ENCODE measurements at regions not wholly inside any gene's neighbourhood (a gene's known extent, or its start where the extent isn't known, plus 50 kb on each side); places are given as distances from the start of the nearest gene placed in this dataset.
A peak's percentile ranks its signal among the peaks of the same experiment; 100 is the strongest.
"Not testable (repeated sequence)": the region's sequence is repeated elsewhere in the genome, so short reads cannot be mapped to it uniquely, and the experiment has no call there.

DNA sequence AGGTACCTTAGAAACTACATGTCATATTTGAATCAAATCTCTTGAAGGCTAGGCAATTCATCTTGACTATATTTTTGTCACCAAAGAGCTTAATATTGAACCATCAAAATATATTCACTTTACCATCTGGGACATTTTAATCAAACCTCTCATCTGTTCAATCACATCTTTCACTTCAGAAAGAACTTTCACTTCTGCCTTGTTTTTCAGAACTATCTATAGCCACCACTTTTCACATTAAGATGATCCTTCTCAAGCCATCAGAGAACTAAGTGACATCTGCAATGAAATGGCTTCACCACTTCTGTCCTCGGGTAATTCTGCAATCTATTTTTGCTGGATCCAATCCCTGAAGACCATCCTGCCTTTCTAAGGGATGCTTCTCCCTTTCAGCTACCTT, 57.8 kb downstream of the OR2B2 start:
- no peak for DNase-seq

DNA sequence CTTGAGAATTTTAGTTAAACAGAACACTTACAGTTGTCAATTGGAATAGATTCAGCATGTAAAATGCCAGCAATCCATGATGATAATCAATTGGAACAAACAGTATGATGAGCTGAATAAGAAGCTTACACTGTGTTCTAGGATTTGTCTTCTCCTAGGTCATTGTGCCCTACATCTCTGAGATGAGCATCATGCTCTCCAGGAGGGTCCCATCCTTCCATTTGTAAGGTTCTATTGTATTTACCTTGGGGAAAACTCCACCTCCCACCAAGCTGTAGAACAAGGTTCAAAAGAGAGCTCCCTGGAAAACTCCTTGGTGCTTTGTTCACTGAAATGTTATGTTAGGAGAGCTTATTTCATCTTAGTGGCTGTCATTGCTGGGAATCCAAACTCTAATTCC, 60.8 kb downstream of the OR2B2 start:
- DNase-seq, result no peak

DNA sequence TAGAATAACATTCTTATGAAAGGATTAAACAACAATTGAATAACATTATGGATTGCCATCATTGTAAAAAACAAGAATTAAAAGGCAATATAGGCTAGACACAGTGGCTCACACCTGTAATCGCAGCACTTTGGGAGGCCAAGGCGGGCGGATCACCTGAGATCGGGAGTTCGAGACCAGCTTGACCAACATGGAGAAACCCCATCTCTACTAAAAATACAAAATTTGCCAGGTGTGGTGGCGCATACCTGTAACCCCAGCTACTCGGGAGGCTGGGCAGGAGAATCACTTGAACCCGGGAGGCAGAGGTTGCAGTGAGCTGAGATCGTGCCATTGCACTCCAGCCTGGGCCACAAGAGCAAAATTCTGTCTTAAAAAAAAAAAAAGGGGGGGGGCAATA, 63.2 kb downstream of the OR2B2 start:
- DNase-seq, result not testable (repeated sequence)

DNA sequence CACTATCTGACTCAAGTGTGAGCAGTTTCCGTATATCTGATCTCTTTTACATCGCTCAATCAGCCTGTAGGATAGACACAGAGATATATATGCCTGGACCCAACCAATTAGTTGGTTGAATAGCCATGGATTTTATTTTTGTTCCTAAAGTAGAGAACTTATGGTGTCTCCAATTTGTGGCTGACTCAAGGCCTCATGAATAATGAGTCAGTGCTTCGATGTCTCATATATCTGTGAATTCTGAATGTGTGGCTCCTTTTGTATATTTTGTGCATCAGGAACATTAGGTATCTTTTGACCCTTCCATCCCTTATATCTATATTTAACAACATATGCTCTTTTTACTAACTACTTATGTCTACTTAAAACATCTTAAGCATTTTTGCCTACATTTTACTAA, 64.5 kb downstream of the OR2B2 start:
- no peak for DNase-seq

DNA sequence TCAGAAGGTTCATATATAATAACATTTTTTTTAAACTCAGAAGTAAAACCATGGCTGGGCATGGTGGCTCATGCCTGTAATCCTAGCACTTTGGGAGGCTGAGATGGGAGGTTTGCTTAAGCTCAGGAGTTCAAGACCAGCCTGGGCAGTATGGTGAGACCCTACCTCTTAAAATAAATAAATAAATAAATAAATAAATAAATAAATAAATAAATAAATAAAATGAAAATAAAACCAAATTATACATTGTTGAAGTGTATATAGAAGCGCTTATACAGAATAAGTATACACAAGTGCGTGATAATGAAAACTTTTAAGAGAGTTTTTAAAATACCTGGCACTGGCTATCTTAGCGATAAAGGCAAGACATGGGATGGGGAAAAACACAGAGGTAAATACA, 71.6 kb downstream of the OR2B2 start:
- no peak for DNase-seq

DNA sequence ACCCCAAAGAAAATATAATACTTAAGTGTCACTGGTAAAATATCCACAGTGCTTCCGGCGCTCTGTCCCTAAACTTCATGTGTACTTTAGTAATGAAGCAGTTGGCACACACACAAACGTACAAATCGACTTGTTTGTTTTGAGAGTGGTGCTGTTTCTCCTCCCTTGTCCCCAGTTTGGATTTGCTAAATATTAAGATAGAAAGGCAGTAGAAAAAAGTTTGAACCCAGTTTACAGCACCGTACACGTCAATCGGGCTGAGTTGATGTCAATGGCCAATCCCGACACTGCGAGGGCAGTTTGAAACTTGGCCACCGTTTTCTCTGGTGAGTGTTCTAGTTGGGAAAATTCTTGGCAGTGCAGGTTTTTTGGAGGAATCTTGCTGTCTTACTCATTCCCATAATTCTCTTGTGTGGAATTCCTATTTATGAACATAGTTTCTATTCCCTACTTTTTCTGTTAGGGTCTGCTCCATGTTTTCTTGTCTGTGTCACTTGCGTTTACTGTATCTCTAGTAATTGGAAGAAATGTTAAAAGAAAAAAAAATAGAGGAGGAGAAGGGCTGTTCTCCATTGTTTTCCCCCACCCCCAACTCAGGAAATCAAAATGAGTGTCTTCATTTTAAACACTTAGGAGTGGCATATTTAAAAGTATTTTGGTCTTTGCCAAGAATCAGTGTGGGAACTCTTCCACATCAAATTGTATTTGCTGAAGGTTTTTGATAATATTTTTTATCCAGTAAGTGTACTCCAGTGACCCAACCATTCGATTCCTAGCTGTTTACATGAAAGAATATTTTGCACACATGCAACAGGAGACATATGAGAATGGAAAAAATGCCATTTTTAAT, 72.3 kb downstream of the OR2B2 start:
- peak; percentile 72 for DNase-seq

DNA sequence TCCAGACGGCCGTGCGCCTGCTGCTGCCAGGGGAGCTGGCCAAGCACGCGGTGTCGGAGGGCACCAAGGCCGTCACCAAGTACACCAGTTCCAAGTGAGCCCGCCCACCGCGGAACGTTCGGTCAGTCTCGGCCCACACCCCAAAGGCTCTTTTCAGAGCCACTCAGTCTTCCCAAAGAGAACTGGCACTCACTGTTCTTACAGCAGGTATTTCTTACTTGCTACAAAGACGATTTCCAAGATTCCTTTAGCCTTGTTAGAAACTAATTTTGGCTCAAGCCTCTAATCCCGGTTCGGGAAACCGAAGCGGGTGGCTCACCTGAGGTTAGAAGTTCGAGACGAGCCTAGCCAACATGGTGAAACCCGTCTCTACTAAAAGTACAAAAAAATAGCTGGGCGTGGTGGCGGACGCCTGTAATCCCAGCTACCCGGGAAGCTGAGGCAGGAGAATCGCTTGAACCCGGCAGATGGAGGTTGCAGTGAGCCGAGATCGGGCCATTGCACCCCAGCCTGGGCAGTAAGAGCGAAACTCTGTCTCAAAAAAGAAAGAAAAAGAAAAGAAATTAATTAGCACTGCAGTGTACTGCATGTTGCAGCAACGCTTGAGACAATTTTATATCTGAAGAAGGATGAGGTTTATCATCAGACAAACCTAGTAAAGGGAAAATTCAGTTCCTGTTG, 73.1 kb downstream of the OR2B2 start:
- DNase-seq, result peak; percentile 78

DNA sequence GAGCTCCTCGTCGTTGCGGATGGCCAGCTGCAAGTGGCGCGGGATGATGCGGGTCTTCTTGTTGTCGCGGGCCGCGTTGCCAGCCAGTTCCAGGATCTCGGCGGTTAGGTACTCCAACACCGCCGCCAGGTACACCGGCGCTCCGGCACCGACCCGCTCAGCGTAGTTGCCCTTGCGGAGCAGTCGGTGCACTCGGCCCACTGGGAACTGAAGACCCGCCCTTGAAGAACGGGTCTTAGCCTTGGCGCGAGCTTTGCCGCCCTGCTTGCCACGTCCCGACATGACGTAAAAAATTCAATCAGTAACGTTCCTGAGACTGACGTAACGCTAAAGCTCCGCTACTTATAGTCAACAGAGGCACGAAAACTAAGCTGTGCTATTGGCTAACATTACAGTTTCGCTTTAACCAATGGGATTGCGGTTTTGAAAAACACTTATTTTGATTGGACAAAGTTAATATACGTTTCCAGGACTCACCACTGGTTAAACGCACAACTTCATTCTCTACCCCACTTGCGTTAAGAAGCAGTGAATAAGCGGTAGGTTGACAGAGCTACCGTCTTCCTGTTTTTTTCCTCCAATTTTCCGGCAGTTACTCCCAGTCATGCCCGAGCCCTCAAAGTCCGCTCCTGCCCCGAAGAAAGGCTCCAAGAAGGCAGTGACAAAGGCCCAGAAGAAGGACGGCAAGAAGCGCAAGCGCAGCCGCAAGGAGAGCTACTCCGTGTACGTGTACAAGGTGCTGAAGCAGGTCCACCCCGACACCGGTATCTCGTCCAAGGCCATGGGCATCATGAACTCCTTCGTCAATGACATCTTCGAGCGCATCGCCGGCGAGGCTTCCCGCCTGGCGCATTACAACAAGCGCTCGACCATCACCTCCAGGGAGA, 73.9 kb downstream of the OR2B2 start:
- DNase-seq, result peak; percentile 100

DNA sequence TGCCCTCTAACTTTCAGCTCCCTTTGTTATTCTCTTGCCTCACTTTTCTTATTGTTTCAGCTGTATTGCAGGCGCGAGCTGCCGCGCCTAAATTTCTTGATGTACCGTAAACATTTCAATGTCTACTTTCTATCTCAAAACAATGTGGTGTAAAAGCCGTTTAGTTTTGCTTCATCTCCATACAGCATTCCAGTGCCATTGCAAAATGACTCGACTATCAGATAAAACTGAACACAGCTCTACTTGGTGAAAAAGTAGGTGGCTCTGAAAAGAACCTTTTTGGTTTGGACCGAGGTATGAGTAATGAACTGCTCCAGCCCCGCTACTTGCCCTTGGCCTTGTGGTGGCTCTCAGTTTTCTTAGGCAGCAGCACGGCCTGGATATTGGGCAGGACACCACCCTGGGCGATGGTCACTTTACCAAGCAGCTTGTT, 74.6 kb downstream of the OR2B2 start:
- no peak for DNase-seq

DNA sequence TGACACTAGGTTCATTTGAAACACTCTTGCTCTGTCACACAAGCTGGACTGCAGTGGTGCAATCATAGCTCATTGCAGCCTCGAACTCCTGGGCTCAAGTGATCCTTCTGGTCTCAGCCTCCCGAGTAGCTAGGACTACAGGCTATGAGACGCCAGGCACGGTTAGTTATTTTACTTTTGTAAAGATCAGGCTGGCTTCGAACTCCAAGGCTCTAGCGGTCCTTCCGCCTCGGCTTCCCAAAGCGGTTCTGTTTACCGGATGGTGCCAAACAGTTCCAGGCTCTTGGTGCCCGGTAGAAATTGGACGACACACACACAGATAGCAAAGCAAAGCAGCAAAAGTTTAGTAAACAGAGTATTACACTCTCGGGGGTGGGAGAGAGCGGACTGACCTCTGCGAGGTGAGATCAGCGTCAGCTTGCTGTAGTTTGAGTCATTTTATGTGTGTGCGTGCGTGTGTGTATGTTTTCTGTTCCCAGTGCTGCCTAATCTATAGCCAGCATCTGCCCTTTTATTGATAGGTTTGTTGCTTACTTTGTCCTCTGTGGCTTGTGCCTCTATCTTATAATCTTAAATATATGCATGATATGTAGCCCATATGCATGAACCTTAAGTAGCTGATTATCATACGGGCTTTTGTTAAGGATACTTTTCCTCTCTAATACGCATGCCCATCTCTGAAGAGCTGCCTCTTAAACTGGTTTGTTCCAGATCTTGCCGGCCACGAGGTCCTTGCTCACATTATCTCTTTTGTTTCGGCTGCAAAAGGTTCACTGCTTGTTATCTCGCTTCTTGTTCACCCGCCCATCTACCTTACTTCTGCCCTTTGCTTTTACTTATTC, 75.2 kb downstream of the OR2B2 start:
- peak; percentile 94 for DNase-seq

DNA sequence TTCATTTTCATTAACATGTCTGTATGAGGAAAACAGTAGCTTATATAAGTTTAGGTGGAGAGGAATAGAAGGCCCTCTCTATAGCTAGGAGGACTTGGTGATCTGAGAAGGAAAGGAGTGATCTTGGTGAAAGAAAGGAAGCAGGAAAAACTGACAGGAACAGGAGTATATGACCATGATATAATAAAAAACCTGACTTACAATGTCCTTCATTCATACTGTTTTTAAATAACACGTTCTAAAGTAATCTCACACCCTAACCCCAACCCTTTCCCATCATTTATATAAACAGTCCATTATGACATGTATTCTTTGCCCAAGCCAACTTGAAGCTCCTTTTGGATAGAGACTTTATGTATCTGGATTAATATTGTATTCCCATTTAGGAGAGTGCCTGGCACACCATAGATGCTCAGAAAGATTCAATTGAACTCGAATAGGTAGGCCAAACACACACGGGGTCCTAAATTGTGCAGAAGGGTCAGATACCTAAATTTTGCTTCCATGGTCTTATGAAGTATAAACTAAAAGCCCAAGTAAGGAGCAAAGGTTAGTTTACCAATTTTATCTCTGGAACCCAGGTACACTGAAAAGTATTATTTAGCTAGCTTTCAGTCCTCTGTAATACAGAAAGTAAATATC, 75.9 kb downstream of the OR2B2 start:
- peak; percentile 70 for DNase-seq

DNA sequence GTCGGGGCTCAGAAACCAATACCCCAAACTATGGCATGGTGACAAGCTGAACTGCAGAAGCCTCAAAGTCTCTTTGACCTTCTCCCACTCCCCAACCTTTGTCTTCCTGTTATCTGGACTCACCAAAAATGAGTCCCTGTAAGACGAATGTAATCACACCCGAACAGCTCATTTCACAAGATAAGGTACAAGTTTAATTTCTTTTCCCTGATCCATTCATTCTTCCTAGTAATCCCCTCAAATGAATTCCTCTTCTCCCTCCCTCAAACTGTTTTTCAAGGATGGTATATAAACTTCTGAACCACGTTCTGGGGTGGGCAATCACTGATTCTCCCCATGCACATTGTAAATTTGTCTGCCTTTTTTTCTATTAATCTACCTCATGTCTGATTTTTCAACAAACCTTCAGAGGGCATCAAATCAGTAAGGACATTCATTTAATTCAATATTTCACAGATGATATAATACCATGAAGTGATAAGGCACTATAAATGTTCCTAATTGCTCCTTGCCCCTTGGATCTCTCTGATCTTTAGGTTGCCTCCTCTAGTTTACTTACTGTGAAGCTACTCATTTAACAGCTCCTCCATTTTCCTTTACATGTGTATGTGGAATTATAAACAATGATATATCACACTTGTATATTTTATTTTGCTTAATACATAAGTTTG, 77.2 kb downstream of the OR2B2 start:
- DNase-seq, result no peak

DNA sequence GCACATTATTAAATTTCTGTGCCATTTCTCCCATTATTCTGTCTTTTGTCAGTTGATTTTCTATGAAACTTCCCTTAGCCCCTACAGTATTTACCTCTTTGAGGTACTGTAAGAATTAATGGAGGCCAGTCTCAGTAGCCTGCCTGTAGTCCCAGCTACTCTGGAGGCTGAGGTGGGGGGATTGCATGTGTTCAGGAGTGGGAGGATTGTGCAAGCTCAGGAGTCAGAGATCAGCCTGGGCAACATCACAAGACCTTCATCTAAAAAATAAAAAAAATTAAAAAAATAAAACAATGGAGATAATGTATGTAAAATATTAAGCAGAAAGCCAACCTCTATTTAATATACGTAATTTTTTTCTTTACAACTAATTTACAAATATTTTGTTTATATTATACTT, 77.8 kb downstream of the OR2B2 start:
- DNase-seq, result peak; percentile 42

DNA sequence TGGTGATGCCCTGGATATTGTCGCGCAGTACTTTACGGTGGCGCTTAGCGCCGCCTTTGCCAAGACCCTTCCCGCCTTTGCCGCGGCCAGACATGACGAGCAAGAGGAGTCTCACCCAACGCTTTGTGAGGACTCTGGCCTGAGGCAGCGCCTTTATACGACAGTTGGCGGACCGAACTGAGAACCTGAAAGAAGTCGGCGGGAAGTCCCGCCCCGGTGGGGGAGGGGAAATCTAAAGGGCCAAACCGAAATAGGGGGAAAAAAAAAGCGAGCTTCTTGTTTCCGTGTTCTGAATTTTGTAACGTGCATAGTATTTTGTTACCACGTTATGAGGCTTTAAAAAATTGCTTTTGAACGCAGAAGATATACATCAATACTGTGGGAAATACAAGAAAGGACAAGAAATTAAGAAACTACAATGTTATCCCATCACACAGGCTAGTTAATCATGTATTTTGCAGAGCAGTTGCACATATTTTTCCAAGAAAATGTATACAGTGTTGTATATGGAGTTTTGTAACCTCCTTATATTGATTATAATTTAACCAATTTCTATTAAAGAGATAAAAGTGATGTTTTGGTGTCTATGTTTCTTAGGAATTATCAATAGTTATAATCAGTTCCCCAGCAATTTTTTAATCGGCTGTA, 80.6 kb downstream of the OR2B2 start:
- DNase-seq, result peak; percentile 86

DNA sequence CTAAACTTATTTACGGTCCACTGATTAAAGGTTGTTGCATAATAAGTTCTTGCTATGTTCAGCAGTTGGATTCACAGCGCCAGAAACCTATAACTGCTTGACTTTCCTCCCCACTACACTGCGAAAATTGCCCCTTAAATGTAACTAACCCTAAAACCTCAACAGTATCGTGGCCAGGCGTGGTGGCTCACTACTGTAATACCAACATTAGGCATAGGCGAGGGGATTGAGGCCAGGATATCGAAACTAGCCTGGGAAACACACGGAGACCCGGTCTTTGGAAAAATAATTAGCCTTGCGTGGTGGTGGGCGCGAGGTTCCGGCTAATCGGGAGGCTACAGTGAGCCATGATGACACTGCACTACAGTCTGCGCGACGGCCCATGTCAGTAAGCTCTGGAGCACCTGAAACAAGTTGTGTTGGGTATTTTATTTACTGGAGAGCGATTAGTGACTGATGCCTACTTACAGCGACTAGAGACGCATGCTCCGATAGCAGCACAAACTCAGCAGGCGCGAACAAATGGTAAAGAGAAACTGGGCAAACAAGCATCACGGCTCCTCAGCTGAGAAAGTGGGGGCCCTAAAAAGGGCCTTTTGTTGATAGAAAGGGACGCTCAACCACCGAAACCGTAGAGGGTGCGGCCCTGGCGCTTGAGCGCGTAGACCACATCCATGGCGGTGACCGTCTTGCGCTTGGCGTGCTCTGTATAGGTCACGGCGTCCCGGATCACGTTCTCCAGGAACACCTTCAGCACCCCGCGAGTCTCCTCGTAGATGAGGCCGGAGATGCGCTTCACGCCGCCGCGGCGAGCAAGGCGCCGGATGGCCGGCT, 81.4 kb downstream of the OR2B2 start:
- peak; percentile 89 for DNase-seq

DNA sequence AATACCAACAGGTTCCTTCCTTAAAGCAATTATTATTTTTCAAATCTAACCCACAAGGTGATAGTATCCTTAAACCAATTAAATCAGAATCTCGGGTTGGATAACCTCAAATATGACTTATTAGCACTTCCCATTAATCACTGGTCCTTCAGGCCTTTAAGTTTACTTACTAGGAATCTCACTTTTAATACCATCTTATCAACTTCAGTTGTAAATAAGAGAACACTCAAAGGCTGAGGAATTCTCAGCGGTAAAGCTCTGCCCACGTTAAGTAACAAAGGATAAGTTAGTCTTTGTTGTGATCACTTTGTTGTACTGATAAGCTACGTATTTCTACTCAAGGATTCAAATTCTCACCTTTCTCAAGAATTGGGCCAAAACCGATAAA, 82.0 kb downstream of the OR2B2 start:
- DNase-seq, result peak; percentile 83

DNA sequence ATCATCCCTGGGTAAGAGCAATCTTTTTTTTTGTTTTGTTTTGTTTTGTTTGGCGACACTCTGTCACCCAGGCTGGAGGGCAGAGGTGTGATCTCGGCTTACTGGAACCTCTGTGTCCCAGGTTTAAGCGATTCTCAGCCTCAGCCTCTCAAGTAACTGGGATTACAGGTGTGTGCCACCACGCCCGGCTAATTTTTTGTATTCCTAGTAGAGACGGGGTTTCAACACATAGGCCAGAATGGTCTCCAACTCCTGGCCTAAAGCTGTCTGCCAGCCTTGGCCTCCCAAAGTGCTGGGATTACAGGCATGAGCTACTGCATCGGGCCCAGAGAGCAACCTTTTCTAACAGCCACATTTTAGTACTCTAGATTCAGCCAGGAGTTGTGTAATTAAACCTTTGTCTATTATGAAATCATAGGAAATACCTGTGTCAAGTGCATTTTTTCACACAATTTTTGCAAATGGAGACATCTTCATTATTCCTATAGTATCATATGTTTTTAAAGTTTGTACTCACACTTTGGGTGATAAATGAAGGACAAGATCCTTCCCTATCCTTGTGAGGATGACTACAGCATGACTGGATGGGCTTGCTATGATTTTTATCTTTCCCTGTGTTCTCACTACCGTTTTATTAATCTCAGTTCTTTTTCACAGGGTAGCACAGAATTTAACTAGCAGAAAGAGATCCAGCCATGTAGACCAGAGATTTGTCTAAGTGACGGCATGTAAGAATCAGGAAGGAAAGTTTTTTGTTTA, 82.6 kb downstream of the OR2B2 start:
- peak; percentile 62 for DNase-seq

DNA sequence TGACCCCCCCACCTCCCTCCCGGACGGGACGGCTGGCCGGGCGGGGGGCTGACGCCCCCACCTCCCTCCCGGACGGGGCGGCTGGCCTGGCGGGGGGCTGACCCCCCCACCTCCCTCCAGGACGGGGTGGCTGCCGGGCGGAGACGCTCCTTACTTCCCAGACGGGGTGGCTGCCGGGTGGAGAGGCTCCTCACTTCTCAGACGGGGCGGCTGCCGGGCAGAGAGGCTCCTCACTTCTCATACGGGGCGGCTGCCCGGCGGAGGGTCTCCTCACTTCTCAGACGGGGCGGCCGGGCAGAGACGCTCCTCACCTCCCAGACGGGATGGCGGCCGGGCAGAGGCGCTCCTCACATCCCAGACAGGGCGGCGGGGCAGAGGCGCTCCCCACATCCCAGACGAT, 84.7 kb downstream of the OR2B2 start:
- DNase-seq, result not testable (repeated sequence)

DNA sequence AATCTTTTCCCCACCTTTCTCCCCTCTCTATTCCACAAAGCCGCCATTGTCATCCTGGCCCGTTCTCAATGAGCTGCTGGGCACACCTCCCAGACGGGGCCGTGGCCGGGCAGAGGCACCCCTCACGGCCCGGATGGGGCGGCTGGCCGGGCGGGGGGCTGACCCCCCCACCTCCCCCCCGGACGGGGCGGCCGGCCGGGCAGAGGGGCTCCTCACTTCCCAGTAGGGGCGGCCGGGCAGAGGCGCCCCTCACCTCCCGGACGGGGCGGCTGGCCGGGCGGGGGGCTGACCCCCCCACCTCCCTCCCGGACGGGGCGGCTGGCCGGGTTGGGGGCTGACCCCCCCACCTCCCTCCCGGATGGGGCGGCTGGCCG, 85.6 kb downstream of the OR2B2 start:
- DNase-seq, result not testable (repeated sequence)

All from NCI-H82 (cell line).